GM18505 (cell line): ENCODE measurements at regions not wholly inside any gene's neighbourhood (a gene's known extent, or its start where the extent isn't known, plus 50 kb on each side); places are given as distances from the start of the nearest gene placed in this dataset.
"Not testable (repeated sequence)": the region's sequence is repeated elsewhere in the genome, so short reads cannot be mapped to it uniquely, and the experiment has no call there.

Experiments used
- ATAC-seq: cut with Tn5 transposase; IDR thresholded peaks from one replicate; pipeline ENCODE4 v1.9.1; 2021; ENCODE audit not compliant: unreplicated experiment
- POLR2A ChIP-seq: IDR thresholded peaks from 4 replicates; pipeline ENCODE4 v1.6.1; 2011; ENCODE audit warnings: borderline replicate concordance; ENCODE audit not compliant: insufficient read depth, insufficient read length; ENCODE audit errors: extremely low read depth

DNA sequence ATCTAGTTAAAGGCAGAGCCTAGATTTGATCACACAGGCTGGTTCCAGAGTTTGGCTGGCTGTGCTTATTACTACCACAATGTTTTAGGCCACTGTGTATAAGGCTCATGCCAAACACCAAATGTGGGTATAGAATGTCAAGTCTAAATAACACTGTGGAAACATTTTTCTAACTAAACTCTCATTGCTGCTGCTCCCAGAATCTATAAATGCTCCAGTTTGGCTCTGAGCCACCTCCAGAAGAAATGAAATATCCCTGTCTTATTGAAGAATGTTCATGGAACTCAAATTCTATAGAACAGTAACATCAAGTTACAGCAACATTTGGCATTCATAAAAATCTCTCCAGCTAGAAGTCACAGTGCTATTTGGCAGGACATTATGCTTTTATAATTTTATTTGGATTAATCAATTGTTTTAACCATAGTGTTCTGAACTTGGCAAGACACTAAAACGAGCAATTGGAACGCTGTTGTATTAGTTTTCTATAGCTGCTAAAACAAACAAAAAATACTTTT is 178.1 kb upstream of the COX7C start:
- ATAC-seq = no peak
- TF ChIP-seq POLR2A = no peak

DNA sequence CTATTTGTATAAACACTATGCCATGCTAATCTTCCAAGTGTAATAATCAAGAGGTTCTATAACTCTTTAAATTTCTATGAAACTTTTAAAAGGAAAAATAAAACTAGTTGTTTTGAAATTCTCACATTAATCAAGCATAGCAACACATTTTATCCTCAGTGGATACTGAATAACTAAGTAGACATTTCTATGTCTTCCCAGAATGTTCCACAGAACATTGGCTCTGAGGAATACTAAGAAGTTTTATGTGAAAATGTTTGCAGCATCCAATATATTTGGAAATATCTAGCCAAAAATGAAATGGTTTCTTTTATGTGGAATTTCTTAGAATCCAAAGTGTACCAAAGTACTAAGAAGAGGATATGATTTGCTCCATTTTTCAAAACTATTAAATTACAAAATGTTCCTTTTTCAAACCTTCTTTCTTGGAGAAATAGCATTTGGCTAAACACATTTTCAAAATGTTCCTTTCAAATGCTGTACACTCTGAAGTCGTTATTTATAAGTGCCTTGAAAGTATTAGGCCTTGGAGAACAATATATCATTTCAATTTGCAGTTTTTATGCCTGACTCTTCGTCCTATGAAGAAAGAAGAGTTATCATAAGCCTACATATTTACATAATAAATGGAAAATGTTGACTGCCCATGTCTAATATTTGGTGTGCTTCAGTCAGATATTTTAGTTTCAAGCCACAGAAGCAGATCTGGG is 175.6 kb upstream of the COX7C start:
- no peak for TF ChIP-seq POLR2A
- ATAC-seq = no peak

DNA sequence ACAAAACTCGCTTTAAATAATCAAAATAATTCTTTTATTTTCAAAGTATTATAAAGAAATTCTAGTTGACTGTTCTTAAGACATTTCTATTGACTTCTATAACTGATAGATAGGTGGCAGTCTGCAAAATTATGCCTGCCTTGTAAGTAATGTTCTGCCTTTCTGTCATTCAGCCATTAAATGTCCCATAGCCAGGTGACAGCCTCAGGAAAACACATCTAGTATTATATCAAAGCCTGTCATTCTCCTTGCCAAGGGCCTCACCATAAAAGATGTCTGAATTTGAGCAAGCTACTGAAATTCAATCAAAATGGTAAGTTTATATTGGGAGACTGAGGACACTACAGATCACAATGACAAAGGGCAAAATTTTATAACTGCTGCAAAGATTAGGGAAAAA is 170.4 kb upstream of the COX7C start:
- TF ChIP-seq POLR2A = no peak
- ATAC-seq = no peak

DNA sequence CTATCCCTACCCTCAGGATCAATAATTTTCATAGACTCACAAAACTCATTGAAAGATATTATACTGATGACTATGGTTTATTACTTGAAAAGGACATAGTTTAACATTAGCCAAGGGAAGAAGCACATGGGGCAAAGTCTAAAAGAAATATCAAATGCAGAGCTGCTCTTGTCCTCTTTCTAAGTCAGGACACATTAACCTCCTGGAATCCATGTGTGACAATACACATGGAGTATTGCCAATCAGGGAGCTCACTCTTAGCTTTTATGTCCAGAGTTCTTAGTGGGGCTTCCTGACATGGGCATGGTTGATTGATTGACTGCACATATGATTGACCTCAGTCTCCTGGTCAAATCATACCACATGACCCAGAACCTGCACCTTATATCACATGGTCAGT is 165.5 kb upstream of the COX7C start:
- no peak for ATAC-seq
- no peak for TF ChIP-seq POLR2A

DNA sequence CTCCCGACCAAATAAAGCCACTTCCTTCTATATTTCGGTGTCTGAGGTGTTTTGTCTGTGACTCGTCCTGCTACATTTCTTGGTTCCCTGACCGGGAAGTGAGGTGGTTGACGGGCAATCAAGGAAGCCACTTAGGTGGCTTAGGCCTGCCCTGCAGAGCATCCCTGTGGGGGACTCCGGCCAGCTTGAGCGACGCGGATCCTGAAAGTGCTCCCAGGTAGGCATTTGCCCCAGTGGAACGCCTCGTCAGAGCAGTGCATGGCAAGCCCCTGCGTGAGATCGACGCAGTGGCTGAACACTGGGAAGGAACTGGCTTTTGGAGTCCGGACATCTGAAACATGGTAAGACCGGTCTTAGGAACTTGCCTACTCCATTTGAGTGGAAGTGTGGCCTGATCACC is 157.2 kb upstream of the COX7C start:
- no peak for ATAC-seq
- TF ChIP-seq POLR2A = no peak

DNA sequence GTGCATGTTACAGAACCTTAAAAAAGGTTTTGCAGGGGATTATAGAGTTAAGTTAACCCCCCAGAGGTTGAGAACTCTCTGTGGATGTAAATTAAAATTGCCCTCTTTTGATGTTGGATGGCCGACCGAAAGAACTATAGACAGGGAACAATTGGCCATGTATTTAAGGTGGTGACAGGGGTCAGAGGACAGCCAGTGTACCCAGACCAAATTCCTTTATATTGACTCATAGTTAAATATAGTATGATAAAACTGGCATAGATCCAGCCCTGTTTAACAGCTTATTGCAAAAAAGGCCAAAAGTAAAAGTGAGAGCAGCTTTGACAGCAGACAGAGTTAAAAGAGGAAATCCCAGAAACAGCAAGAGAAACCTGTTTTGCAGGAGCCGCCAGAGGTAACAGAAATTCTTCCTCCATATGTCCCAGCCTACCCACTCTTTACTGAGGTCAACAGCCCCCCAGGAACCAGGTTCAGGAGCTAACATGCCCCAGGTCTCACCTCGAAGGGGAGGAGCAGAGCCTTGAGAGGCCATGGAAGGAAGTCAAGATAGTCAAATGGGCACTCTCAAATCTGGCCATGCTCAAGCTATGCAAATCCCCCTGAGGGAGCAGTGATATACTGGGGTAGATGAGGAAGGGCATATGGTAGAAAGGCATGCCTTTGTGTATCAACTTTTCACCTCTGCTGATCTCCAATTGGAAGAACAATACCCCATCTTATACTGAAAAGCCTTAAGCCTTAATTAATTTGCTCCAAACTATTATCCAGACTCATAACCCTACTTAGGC is 156.4 kb upstream of the COX7C start:
- TF ChIP-seq POLR2A = no peak

DNA sequence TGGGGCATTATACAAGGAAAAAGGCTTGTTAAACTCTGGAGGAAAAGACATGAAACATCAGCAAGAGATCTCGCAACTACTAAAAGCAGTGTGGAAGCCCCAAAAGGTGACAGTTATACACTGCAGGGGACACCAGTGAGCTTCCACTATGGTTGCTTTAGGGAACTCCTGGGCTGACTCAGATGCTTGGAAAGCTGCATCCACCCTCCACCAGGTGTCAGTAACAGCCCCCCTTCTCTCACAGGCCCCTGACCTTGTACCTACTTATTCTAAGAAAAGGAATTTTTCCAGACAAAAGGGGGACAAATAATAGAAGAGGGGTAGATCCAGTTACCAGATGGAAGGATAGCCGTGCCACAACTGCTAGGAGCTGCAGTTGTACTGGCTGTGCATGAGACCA is 154.4 kb upstream of the COX7C start:
- ATAC-seq = no peak
- no peak for TF ChIP-seq POLR2A

More for the DNA sequence above, 156.4 kb upstream of the COX7C start:
- no peak for ATAC-seq

DNA sequence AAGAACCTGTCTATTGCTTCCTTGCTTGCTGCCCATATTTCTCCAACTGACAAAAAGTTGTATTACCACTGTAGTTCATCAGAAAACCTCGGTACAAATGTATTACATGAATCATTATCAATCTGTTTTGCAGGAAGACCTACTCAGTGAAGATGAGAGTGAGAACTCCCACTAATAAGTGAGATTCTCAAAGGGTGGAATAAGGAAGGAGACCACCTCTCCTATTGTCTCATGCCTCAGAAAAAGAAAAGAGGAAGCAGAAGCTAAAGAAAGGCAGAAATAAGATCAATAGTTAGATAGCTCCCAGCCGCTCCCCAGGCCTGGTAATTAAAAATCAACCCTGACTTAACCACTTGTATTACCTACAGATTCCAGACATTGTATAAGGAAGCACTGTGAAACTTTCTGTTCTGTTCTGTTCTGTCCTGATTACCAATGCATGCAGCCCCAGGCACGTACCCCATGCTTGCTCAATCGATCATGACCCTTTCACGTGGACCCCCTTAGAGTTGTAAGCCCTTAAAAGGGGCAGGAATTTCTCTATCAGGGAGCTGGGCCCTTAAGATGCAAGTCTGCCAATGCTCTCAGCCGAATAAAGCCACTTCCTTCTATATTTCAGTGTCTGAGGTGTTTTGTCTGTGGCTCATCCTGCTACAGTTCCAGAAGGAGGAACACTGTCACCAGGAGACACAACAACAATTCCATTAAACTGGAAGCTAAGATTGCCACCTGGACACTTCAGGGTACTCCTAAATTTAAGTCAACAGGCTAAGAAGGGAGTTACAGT is 152.5 kb upstream of the COX7C start:
- no peak for TF ChIP-seq POLR2A
- ATAC-seq = no peak

DNA sequence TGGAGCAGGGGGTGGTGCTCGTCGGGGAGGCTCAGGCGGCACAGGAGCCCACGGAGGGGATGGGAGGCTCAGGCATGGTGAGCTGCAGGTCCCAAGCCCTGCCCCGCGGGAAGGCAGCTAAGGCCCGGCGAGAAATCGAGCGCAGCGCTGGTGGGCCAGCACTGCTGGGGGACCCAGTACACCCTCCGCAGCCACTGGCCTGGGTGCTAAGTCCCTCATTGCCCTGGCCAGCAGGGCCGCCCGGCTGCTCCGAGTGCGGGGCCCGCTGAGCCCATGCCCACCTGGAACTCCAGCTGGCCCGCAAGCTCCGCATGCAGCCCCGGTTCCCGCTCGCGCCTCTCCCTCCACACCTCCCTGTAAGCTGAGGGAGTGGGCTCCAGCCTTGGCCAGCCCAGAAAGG is 151.0 kb upstream of the COX7C start:
- ATAC-seq = not testable (repeated sequence)

DNA sequence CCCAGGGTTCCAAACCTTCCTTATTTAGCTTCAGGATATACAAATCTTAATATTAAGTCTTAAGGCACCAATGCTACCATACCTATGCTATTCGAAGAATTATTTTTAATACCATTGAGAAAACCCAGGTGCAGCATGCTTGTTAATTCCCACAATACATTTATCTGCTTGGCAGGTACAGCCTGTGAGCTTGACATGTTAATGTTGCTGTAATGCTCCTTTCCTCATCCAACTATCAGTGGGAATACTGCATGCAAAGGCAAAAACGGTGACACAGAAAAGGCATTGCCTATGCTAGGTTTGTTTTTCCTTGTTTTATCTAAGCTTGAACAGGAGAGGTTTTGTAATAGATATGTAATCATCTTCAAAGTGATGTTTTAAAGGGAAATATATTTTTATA is 135.7 kb upstream of the COX7C start:
- no peak for TF ChIP-seq POLR2A

DNA sequence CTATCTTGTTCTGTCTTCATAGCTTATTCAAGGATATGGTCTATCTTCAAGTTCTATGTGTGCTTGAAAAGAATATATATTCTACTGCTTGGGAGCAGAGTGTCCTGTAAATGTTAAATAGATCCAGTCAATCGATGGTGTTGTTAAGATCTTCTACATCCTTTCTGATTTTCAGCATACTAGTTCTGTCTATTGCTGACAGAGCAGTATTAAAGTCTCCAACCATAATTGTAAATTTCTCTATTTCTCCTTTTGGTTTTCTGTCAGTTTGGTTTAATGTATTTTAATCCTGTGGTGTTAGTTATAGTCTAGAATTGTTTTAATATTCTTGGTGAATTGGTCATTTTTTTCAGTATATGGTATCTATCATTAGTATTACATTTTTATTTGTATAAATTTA is 124.0 kb upstream of the COX7C start:
- ATAC-seq = no peak

More for the DNA sequence above, 135.7 kb upstream of the COX7C start:
- ATAC-seq = no peak

DNA sequence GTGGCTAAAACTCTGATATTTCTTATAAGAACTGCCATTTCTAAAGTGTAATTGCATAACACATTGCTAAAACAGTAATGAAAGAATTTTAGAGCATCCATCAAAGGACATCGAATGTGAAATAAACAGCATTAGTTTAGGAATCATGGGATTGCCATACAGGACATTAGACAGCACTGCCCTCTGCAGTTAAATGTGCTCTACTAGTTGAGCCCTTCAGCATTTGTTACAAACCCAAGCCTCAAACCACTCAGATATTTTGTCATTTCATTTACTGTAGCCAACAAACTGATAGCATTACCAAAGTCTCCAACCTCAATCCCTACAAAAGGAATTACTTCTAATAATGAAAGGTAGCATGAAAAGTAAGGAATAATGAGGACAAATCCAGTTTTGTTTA is 116.8 kb upstream of the COX7C start:
- TF ChIP-seq POLR2A = no peak
- ATAC-seq = no peak

More for the DNA sequence above, 124.0 kb upstream of the COX7C start:
- no peak for TF ChIP-seq POLR2A

DNA sequence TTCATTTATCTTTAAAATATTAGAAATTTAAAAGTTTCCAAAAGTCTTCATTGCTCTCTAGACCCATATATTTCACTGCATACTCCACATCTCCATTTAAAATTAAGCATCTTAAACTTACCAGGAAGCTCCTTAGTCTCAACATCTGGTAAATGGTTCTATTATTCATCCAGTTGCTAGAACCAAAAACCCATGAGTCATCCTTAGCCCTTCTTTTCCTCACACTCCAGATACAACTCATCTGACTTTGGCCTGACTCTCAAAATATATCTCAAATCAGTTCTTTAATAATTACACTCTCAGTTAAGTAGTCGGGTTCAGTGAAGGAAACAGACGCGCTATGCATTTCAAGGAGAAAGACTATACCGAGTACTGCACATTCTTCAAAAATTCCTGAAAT is 110.2 kb upstream of the COX7C start:
- no peak for ATAC-seq
- TF ChIP-seq POLR2A = no peak

DNA sequence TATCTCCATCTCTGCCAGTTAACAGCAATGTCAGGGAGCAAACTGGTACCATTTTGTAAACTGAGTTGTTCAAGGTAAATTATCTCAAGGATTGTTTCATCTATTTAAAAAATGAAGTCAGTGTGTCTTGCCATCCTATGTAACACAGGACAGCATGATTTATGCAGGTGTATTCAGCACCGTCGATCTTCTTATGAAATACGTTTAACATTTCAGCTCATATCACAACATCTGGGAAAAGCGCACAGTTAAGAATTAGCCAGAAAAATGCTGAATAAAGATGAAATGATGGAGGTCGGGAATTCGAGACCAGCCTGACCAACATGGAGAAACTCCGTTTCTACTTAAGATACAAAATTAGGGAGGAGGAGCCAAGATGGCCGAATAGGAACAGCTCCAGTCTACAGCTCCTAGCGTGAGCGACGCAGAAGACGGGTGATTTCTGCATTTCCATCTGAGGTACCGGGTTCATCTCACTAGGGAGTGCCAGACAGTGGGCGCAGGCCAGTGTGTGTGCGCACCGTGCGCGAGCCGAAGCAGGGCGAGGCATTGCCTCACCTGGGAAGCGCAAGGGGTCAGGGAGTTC is 107.3 kb upstream of the COX7C start:
- ATAC-seq = not testable (repeated sequence)
